Neural progenitor cell (in vitro differentiated cells): ENCODE measurements at regions not wholly inside any gene's neighbourhood (a gene's known extent, or its start where the extent isn't known, plus 50 kb on each side); places are given as distances from the start of the nearest gene placed in this dataset.

Experiments used
- DNase-seq: peaks from one replicate; pipeline ENCODE4 v3.0.0-alpha.2; 2016; ENCODE audit warnings: low spot score
- H2AFZ ChIP-seq: fragments of 200-600 bp; sonication (generic); replicated peaks from 2 replicates; pipeline ENCODE4 v1.6.1; 2016; ENCODE audit warnings: antibody characterized with exemption
- H3F3A ChIP-seq: fragments of 200-600 bp; sonication (generic); 2 replicates; pipeline ENCODE4 v1.6.1; 2016; ENCODE audit warnings: antibody characterized with exemption, low read depth
- H3K27ac ChIP-seq: fragments of 200-600 bp; sonication (generic); 2 replicates; pipeline ENCODE4 v1.5.1; 2016; ENCODE audit warnings: mild to moderate bottlenecking
- H3K27me3 ChIP-seq: fragments of 200-600 bp; sonication (generic); 2 replicates; pipeline ENCODE4 v1.6.1; 2016; ENCODE audit warnings: mild to moderate bottlenecking, moderate library complexity
- H3K36me3 ChIP-seq: fragments of 200-600 bp; sonication (generic); 2 replicates; pipeline ENCODE4 v1.5.1; 2016
- H3K4me1 ChIP-seq: fragments of 200-600 bp; sonication (generic); 2 replicates; pipeline ENCODE4 v1.6.1; 2016; ENCODE audit warnings: mixed run types
- H3K4me2 ChIP-seq: fragments of 200-600 bp; sonication (generic); 2 replicates; pipeline ENCODE4 v1.6.1; 2016
- H3K4me3 ChIP-seq: fragments of 200-600 bp; sonication (generic); 2 replicates; pipeline ENCODE4 v1.5.1; 2016
- H3K79me2 ChIP-seq: fragments of 200-600 bp; sonication (generic); 2 replicates; pipeline ENCODE4 v1.6.1; 2016; ENCODE audit warnings: low read depth
- H3K9ac ChIP-seq: fragments of 200-600 bp; sonication (generic); 2 replicates; pipeline ENCODE4 v1.6.1; 2016
- H3K9me3 ChIP-seq: fragments of 200-600 bp; sonication (generic); 2 replicates; pipeline ENCODE4 v1.5.1; 2016; ENCODE audit warnings: low read depth
- H4K20me1 ChIP-seq: fragments of 200-600 bp; sonication (generic); 2 replicates; pipeline ENCODE4 v1.6.1; 2016; ENCODE audit warnings: low read depth
- H3K27ac Mint-ChIP-seq: 3 replicates; pipeline ENCODE4 v1.8.0; 2021; ENCODE audit warnings: mixed read lengths
- H3K27me3 Mint-ChIP-seq: 2 replicates; pipeline ENCODE4 v1.8.0; 2022; ENCODE audit warnings: low read depth, mild to moderate bottlenecking, inconsistent platforms, moderate library complexity, mixed read lengths; ENCODE audit not compliant: insufficient read depth
- H3K36me3 Mint-ChIP-seq: 3 replicates; pipeline ENCODE4 v1.8.0; 2021; ENCODE audit warnings: mixed read lengths
- H3K4me1 Mint-ChIP-seq: 3 replicates; pipeline ENCODE4 v1.8.0; 2021; ENCODE audit warnings: mixed read lengths
- H3K4me3 Mint-ChIP-seq: 3 replicates; pipeline ENCODE4 v1.8.0; 2021; ENCODE audit warnings: mild to moderate bottlenecking, moderate library complexity, mixed read lengths
- H3K9me3 Mint-ChIP-seq: 3 replicates; pipeline ENCODE4 v1.8.0; 2020; ENCODE audit warnings: mixed read lengths
- EZH2 ChIP-seq: fragments of 200-600 bp; sonication (generic); IDR thresholded peaks from 2 replicates; pipeline ENCODE4 v1.6.1; 2017; ENCODE audit warnings: antibody characterized with exemption, mild to moderate bottlenecking, moderate library complexity
- EZH2phosphoT487 ChIP-seq: fragments of 200-600 bp; sonication (generic); IDR thresholded peaks from 2 replicates; pipeline ENCODE4 v1.6.1; 2017; ENCODE audit warnings: antibody characterized with exemption
- TF ChIP-seq, protein P1 (sequence below): fragments of 200-600 bp; sonication (generic); IDR thresholded peaks from 2 replicates; pipeline ENCODE4 v1.5.1; 2017; ENCODE audit warnings: antibody characterized with exemption, mild to moderate bottlenecking

DNA sequence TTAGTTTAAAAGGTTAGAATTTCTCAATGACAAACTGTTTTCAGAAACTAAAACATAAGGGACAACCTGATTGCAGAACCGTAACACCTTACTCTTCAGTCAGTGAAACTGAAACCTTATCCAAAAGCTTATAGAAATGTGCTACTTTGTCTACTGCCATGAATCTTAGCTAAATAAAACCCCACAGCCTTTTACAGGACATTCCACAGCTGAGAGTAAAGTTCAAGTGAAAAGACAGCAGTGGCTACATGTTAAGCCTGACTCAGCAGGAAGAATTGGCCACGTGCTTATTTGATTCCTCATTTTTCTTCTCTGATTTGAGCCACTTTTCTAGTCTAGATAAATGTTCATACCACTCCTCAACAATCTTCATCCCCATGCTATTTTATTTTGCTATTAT is 278.7 kb upstream of the ISL1 start:
- no peak overlapping the region for H3K9ac ChIP-seq
- no peaks in the 10 kb centered on the region for H3K4me1 Mint-ChIP-seq
- peaks cover 9% of the 10 kb centered on the region for H3K9me3 Mint-ChIP-seq
- H3K36me3 Mint-ChIP-seq = no peaks in the 10 kb centered on the region
- H2AFZ ChIP-seq = no peak overlapping the region
- no peak overlapping the region for H3K27ac ChIP-seq
- H3K4me3 Mint-ChIP-seq = no peak overlapping the region
- TF ChIP-seq, protein P1, sequence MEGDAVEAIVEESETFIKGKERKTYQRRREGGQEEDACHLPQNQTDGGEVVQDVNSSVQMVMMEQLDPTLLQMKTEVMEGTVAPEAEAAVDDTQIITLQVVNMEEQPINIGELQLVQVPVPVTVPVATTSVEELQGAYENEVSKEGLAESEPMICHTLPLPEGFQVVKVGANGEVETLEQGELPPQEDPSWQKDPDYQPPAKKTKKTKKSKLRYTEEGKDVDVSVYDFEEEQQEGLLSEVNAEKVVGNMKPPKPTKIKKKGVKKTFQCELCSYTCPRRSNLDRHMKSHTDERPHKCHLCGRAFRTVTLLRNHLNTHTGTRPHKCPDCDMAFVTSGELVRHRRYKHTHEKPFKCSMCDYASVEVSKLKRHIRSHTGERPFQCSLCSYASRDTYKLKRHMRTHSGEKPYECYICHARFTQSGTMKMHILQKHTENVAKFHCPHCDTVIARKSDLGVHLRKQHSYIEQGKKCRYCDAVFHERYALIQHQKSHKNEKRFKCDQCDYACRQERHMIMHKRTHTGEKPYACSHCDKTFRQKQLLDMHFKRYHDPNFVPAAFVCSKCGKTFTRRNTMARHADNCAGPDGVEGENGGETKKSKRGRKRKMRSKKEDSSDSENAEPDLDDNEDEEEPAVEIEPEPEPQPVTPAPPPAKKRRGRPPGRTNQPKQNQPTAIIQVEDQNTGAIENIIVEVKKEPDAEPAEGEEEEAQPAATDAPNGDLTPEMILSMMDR = no peak
- no peak for TF ChIP-seq EZH2
- TF ChIP-seq EZH2phosphoT487 = no peak
- no peaks in the 10 kb centered on the region for H3K36me3 ChIP-seq
- H3F3A ChIP-seq = no peaks in the 10 kb centered on the region
- H3K27ac Mint-ChIP-seq = no peak overlapping the region
- H4K20me1 ChIP-seq = no peaks in the 10 kb centered on the region
- no peak for DNase-seq
- H3K9me3 ChIP-seq = no peaks in the 10 kb centered on the region
- no peak overlapping the region for H3K4me3 ChIP-seq
- H3K79me2 ChIP-seq = no peaks in the 10 kb centered on the region
- peaks cover 53% of the 10 kb centered on the region for H3K27me3 Mint-ChIP-seq
- no peak overlapping the region for H3K4me2 ChIP-seq
- H3K4me1 ChIP-seq = no peaks in the 10 kb centered on the region
- H3K27me3 ChIP-seq = no peaks in the 10 kb centered on the region

GRCh38 chr5:51109786-51110410 is 273.4 kb upstream of the ISL1 start:
- Histone ChIP-seq H3F3A (no peaks in the 10 kb centered on the region), H3K9me3 (no peaks in the 10 kb centered on the region), H3K36me3 (no peaks in the 10 kb centered on the region), H3K4me1 (no peaks in the 10 kb centered on the region), H3K4me3 (no peak overlapping the region), H3K27me3 (no peaks in the 10 kb centered on the region), H4K20me1 (no peaks in the 10 kb centered on the region), H2AFZ (no peak overlapping the region), H3K9ac (no peak overlapping the region), H3K27ac (no peak overlapping the region), H3K4me2 (no peak overlapping the region), H3K79me2 (no peaks in the 10 kb centered on the region)
- Mint-ChIP-seq H3K9me3 (no peaks in the 10 kb centered on the region), H3K36me3 (no peaks in the 10 kb centered on the region), H3K4me3 (no peak overlapping the region), H3K27me3 (peaks cover 18% of the 10 kb centered on the region), H3K4me1 (no peaks in the 10 kb centered on the region), H3K27ac (no peak overlapping the region)
- TF ChIP-seq EZH2 (no peak), EZH2phosphoT487 (no peak)
- TF ChIP-seq, protein P1 = no peak
- DNase-seq = no peak

GRCh38 chr5:51131266-51131665 is 252.0 kb upstream of the ISL1 start:
- Histone ChIP-seq H3K9me3 (no peaks in the 10 kb centered on the region), H4K20me1 (no peaks in the 10 kb centered on the region), H3F3A (no peaks in the 10 kb centered on the region), H3K4me3 (no peak overlapping the region), H3K36me3 (no peaks in the 10 kb centered on the region), H3K4me1 (no peaks in the 10 kb centered on the region), H2AFZ (no peak overlapping the region), H3K4me2 (no peak overlapping the region), H3K27me3 (no peaks in the 10 kb centered on the region), H3K9ac (no peak overlapping the region), H3K27ac (no peak overlapping the region), H3K79me2 (no peaks in the 10 kb centered on the region)
- Mint-ChIP-seq H3K4me1 (no peaks in the 10 kb centered on the region), H3K9me3 (peaks cover 3% of the 10 kb centered on the region), H3K4me3 (no peak overlapping the region), H3K36me3 (no peaks in the 10 kb centered on the region), H3K27me3 (no peaks in the 10 kb centered on the region), H3K27ac (no peak overlapping the region)
- no peak for DNase-seq
- TF ChIP-seq EZH2phosphoT487 (no peak), EZH2 (no peak)
- TF ChIP-seq, protein P1 = no peak
